Mucosa of gallbladder (tissue), 1 donor: ENCODE measurements at regions not wholly inside any gene's neighbourhood (a gene's known extent, or its start where the extent isn't known, plus 50 kb on each side); places are given as distances from the start of the nearest gene placed in this dataset.
A peak's percentile ranks its signal among the peaks of the same experiment; 100 is the strongest.
"Not testable (repeated sequence)": the region's sequence is repeated elsewhere in the genome, so short reads cannot be mapped to it uniquely, and the experiment has no call there.

Experiments
- DNase-seq: peaks from one replicate; pipeline ENCODE4 v3.0.0-alpha.2; 2020; ENCODE audit warnings: low spot score
- donor health status: DM: no; HTN: no; CAD: no.

GRCh38 chr6:37078814-37079213 lies 73.4 kb downstream of the FGD2 start:
- no peak for DNase-seq

GRCh38 chr6:37081042-37081607 lies 75.7 kb downstream of the FGD2 start:
- DNase-seq = no peak

GRCh38 chr6:37082390-37083130 lies 77.1 kb downstream of the FGD2 start:
- no peak for DNase-seq

- DNase-seq = peak; percentile 80
Measured at GRCh38 chr6:37083243-37084138, 78.0 kb downstream of the FGD2 start.

- DNase-seq = not testable (repeated sequence)
Measured at GRCh38 chr6:37084665-37085064, 79.2 kb downstream of the FGD2 start.

- no peak for DNase-seq
Measured at GRCh38 chr6:37085198-37085597, 79.7 kb downstream of the FGD2 start.

GRCh38 chr6:37088897-37089296 lies 81.1 kb upstream of the PIM1 start:
- no peak for DNase-seq

- no peak for DNase-seq
Measured at GRCh38 chr6:37089783-37090182, 80.2 kb upstream of the PIM1 start.

- not testable (repeated sequence) for DNase-seq
Measured at GRCh38 chr6:37091104-37091503, 78.8 kb upstream of the PIM1 start.

- DNase-seq = not testable (repeated sequence)
Measured at GRCh38 chr6:37091586-37091985, 78.4 kb upstream of the PIM1 start.

GRCh38 chr6:37092923-37093727 lies 76.8 kb upstream of the PIM1 start:
- DNase-seq = no peak

GRCh38 chr6:37093728-37094069 lies 76.3 kb upstream of the PIM1 start:
- DNase-seq = no peak

- peak; percentile 17 for DNase-seq
Measured at GRCh38 chr6:37095997-37096396, 74.0 kb upstream of the PIM1 start.

- no peak for DNase-seq
Measured at GRCh38 chr6:37097335-37097734, 72.6 kb upstream of the PIM1 start.

GRCh38 chr6:37099442-37099841 lies 70.5 kb upstream of the PIM1 start:
- DNase-seq = no peak

- no peak for DNase-seq
Measured at GRCh38 chr6:37100745-37101144, 69.2 kb upstream of the PIM1 start.

- DNase-seq = no peak
Measured at GRCh38 chr6:37101991-37102298, 68.0 kb upstream of the PIM1 start.

- DNase-seq = peak; percentile 80
Measured at GRCh38 chr6:37102299-37103168, 67.4 kb upstream of the PIM1 start.

GRCh38 chr6:37103169-37104039 lies 66.5 kb upstream of the PIM1 start:
- DNase-seq = peak; percentile 88

- DNase-seq = no peak
Measured at GRCh38 chr6:37104824-37105147, 65.2 kb upstream of the PIM1 start.
